NCI-H460 (cell line): ENCODE measurements at regions not wholly inside any gene's neighbourhood (a gene's known extent, or its start where the extent isn't known, plus 50 kb on each side); places are given as distances from the start of the nearest gene placed in this dataset.

Experiments
- DNase-seq: peaks from one replicate; pipeline ENCODE4 v3.0.0-alpha.2; 2016; ENCODE audit warnings: low read depth; ENCODE audit errors: extremely low read depth

- DNase-seq: no peak
These were observed 79.6 kb upstream of the LCLAT1 start for GRCh38 chr2:30367232-30368070.

DNA sequence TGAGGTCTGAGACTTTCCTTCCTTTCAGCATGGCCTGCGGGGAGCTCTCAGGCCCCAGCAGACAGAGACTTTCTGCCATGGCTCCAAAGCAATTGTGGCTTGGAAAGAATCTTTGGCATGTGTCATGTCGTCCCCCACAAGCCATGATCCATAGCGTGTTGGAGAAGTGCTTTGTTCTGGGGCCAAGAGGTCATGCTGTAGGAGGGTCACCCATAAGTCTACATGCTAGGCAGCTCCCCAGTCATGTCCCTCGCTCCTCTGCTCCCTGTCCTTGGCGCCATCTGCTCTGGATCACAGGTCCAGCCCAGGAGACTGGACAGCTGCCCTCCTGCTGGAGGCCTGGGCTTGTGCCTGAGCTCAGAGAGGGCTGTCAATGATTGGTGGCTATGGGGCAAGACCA lies 78.8 kb upstream of the LCLAT1 start:
- DNase-seq: no peak

DNA sequence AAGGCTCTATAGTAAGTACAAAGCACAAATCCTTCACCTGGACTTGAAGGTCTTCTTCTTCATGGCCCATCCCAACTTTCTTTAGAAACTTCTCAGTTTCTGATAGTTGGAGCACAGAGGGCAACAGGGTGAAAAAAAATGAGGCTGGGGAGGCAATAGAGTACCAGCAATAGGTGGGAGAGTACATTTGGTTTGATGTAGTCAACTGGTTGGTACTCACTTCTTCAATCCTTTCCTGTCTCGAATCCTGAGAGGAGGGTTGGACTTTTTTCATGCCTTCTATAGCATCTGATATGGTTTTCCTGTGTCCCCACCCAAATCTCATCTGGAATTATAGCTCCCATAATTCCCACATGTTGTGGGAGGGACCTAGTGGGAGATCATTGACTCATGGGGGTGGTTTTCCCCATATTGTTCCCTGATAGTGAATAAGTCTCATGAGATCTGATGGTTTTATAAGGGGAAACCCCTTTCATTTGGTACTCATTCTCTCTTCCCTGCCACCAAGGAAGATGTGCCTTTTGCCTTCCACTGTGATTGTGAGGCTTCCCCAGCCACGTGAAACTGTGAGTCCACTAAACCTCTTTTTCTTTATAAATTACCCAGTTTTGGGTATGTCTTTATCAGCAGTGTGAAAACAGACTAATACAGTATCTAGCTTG lies 75.9 kb upstream of the LCLAT1 start:
- no peak for DNase-seq

- DNase-seq: no peak
These were observed 75.2 kb upstream of the LCLAT1 start for GRCh38 chr2:30371772-30372373.

- no peak for DNase-seq
These were observed 74.2 kb upstream of the LCLAT1 start for GRCh38 chr2:30372826-30373225.

DNA sequence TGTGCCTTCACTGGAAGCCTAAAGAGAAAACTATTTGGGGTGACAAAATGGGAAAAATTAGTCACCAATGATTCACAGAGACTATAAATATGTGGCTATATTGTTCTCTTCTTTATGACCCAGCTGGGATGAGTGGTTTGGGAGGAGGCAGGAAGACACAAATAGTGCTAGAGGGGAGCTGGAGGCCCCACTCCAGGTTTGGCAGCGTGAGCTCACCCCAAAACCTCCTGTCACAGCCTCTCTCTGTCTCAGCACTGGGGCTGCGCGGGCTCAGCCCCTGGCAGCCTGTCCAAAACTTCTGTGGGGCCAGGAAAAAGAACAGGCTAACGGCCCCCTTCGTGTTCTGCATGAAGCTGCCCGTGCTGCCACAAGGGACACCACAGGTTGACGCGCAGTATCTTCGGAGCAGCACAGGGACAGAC lies 73.2 kb upstream of the LCLAT1 start:
- DNase-seq: no peak

DNA sequence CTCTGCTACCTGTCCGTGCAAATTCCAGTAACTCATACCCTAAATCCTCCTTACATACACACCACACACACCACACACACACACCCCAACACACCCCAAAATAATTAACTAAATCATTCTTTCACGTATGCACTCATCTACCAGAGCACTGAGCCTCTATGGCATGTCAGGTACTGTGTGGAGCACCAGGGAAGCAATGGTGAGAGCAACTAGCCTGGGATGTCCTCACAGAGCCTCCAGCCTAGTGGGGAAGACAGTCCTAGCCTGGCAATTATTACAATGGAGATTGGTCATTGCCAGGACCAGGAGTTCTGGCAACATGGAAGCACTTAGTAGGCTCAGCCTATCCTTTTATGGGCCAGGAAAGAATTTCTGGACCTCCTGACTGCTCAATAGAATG lies 72.7 kb upstream of the LCLAT1 start:
- DNase-seq: no peak

GRCh38 chr2:30375915-30376314 lies 71.1 kb upstream of the LCLAT1 start:
- DNase-seq: no peak

GRCh38 chr2:30379481-30379880 lies 67.6 kb upstream of the LCLAT1 start:
- DNase-seq: no peak

GRCh38 chr2:30380824-30381223 lies 66.2 kb upstream of the LCLAT1 start:
- DNase-seq: no peak

DNA sequence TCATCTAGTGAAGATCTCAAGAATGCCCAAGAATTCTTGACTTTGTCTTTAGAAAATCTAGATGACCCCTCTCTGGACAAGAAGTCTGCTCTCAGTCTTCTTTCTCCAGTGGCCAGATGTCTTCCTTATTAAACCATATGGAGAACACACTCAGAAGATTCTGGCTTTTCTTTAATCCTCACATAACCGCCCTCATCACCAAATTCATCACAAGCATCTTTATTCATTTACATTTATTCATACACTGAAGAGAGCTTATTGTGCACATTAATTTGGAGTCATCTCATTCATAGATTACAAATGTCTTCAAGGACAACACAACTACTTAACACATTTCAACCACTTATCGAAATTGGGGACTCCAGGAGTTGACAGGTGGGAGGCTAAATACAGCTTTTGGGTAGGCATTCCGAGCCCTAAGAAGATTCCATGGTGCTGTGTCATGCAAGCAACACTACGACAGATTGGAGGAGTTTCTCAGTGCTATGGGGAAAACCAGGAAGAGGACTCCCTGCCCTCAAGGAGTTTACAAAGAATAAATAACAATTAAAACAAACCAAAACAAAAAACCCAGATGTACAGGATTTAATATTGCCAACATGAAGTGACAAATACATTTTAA lies 64.8 kb upstream of the LCLAT1 start:
- DNase-seq: no peak

DNA sequence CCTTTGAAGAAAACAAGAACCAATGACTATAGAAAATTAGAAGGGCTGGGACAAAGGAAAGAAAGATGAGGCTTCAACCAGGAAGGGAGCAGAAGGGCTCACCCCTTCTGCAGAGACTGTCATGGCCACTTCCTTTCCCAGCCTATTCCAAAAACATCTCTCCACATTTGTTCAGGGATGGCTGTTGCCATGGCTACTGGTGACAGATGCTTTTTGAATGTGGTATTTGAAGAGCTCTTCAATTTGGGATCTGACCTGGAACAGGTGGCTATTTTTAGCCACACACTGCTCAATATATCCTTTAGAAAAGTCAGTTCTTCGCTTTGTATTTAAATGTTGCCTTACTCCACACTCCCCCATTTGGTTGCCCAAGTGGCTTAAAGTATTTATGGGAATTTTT lies 64.1 kb upstream of the LCLAT1 start:
- DNase-seq: no peak

- peak; percentile 30 for DNase-seq
These were observed 61.7 kb upstream of the LCLAT1 start for GRCh38 chr2:30385327-30385726.

DNA sequence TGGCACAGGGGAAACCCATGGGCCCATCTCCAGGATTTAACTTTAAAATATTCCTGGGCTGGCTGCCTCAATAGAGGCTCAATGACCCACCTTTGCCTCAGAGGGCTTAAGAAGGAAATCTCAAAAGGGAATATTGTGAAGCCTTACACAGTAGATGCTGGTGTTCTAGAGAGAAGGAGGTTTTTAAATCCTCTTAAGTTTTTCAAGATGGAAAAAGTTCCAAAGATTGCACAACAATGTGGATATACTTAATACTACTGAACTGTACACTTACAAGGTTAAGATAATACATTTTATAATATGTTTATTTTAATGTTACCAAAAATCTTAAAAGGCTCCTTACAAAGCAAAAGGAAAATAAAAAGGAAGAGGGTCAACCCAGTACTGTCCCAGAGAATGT lies 54.9 kb upstream of the LCLAT1 start:
- no peak for DNase-seq

GRCh38 chr2:30393510-30393909 lies 53.5 kb upstream of the LCLAT1 start:
- no peak for DNase-seq

GRCh38 chr2:30394096-30394495 lies 53.0 kb upstream of the LCLAT1 start:
- no peak for DNase-seq

DNA sequence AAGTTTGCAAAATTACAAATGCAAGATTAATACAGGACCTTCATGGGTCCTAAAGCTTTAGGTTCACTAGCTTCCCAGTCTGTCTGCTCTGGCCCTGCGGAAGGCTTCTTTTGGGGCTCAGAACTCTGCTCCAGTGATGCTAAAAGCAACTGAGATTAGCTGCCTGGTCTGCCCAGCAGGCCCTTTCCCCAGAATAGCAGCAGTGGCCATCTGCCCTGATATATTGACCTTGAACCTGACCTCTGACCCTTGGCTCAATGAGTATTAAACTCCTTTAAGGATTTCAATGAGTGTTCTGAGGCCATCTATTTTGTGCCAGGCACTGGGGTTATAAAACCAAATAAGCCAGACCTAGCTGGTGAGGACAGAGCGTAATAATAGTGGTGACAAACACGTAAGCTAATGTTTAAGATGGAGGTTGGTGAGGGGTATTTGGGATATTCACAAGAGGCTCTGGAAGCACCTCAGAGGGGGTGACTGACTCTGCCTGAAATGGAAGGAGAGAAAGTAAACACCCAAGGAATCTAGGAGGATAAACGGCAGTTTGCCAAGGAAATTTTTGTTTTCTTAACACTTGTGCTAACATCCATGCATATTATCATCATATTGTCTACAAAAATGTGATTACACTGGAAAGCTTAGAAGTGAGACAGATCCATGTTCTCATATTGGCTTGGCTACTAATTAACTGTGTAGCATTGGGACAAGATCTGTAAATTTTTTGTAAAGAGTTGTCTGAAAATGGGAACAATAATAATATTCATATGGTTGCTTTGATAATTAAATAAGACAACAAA lies 50.4 kb upstream of the LCLAT1 start:
- no peak for DNase-seq
